K562 (cell line): ENCODE measurements at regions not wholly inside any gene's neighbourhood (a gene's known extent, or its start where the extent isn't known, plus 50 kb on each side); places are given as distances from the start of the nearest gene placed in this dataset.

ENCODE experiments used
- DDX20 ChIP-seq: fragments of 450-650 bp; IDR thresholded peaks from 2 replicates; pipeline ENCODE4 v1.6.1; 2016; ENCODE audit warnings: missing genetic modification characterization, low read depth, mild to moderate bottlenecking, missing compliant biosample characterization, moderate library complexity
- KHSRP ChIP-seq: fragments of 450-650 bp; IDR thresholded peaks from 2 replicates; pipeline ENCODE4 v1.6.1; 2017
- LCOR ChIP-seq: sonication (generic); formaldehyde crosslinking; IDR thresholded peaks from 2 replicates; pipeline ENCODE4 v1.8.0; 2022; ENCODE audit warnings: mild to moderate bottlenecking, missing genetic modification reagents
- MBD2 ChIP-seq: sonication (generic); IDR thresholded peaks from 2 replicates; pipeline ENCODE4 v1.6.1; 2016; ENCODE audit warnings: low read depth, borderline replicate concordance
- MCM3 ChIP-seq: fragments of 450-650 bp; IDR thresholded peaks from 2 replicates; pipeline ENCODE4 v1.6.1; 2016
- NRF1 ChIP-seq, 2 experiments: fragments of 450-650 bp; IDR thresholded peaks in 1 of 2; conservative IDR thresholded peaks in 1 of 2; 2 replicates each; pipeline ENCODE4 v1.6.1; 2014; ENCODE audit warnings: mild to moderate bottlenecking in 2 of 2
- PHF8 ChIP-seq: fragments of 200-600 bp; sonication (generic); IDR thresholded peaks from 2 replicates; pipeline ENCODE4 v1.6.1; 2012; ENCODE audit warnings: mixed run types, mild to moderate bottlenecking, inconsistent platforms, low read length, moderate library complexity, borderline replicate concordance
- SRSF1 ChIP-seq: fragments of 200-400 bp; formaldehyde crosslinking; IDR thresholded peaks from 2 replicates; pipeline ENCODE4 v1.6.1; 2017; ENCODE audit warnings: mild to moderate bottlenecking, low read depth, low read length, moderate library complexity
- TEAD2 ChIP-seq: fragments of 450-650 bp; IDR thresholded peaks from 2 replicates; pipeline ENCODE4 v1.6.1; 2016; ENCODE audit warnings: missing genetic modification characterization, control low read depth, missing compliant biosample characterization
- TRIM24 ChIP-seq, 2 experiments: fragments of 450-650 bp; IDR thresholded peaks; 2 replicates each; pipeline ENCODE4 v1.6.1; 2016
- ZSCAN29 ChIP-seq: fragments of 450-650 bp; IDR thresholded peaks from 2 replicates; pipeline ENCODE4 v1.6.1; 2017
- TF ChIP-seq, protein P1 (sequence below): fragments of 450-650 bp; formaldehyde crosslinking; IDR thresholded peaks from 2 replicates; pipeline ENCODE4 v1.4.0; 2022; ENCODE audit warnings: missing genetic modification characterization
- TF ChIP-seq, protein P2 (sequence below): fragments of 450-650 bp; formaldehyde crosslinking; IDR thresholded peaks from 2 replicates; pipeline ENCODE4 v1.4.0; 2022; ENCODE audit warnings: mild to moderate bottlenecking, moderate library complexity
- TF ChIP-seq, protein P3 (sequence below): fragments of 450-650 bp; formaldehyde crosslinking; IDR thresholded peaks from 2 replicates; pipeline ENCODE4 v1.4.0; 2020; ENCODE audit warnings: mild to moderate bottlenecking, mixed read lengths
- TF ChIP-seq, protein P4 (sequence below): fragments of 250-450 bp; sonication (Bioruptor Pico); IDR thresholded peaks from 2 replicates; pipeline ENCODE4 v1.8.0; 2021; ENCODE audit warnings: mild to moderate bottlenecking, moderate library complexity
- TF ChIP-seq, protein P5 (sequence below): sonication (generic); formaldehyde crosslinking; IDR thresholded peaks from 2 replicates; pipeline ENCODE4 v1.8.0; 2022; ENCODE audit warnings: mild to moderate bottlenecking, missing genetic modification reagents

DNA sequence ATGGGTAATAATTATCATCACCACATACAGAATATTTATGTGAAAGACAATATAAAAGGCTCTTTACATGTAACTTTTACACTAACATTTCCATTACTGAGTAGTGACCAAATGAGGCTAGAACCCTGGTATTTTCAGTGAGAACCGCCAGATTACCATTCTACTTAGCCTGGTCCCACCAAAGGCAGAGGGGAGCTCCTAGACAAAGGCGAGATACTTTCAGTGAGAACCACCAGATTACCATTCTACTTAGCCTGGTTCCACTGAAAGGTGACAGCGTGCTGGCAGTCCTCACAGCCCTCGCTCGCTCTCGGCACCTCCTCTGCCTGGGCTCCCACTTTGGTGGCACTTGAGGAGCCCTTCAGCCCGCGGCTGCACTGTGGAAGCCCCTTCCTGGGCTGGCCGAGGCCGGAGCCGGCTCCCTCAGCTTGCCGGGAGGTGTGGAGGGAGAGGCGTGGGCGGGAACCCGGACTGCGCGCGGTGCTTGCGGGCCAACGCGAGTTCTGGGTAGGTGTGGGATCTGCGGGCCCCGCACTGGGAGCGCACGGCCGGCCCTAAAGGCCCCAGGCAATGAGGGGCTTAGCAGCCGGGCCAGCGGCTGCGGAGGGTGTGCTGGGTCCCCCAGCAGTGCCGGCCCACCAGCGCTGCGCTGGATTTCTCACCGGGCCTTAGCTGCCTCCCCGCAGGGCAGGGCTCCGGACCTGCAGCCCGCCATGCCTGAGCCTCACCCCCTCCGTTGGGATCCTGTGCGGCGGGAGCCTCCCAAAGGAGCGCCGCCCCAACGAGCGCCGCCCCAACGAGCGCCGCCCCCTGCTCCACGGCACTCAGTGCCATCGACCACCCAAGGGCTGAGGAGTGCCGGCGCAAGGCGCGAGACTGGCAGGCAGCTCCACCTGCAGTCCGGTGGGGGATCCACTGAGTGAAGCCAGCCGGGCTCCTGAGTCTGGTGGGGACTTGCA lies 1276.1 kb downstream of the PCDH7 start (continued):
- TF ChIP-seq, protein P1, sequence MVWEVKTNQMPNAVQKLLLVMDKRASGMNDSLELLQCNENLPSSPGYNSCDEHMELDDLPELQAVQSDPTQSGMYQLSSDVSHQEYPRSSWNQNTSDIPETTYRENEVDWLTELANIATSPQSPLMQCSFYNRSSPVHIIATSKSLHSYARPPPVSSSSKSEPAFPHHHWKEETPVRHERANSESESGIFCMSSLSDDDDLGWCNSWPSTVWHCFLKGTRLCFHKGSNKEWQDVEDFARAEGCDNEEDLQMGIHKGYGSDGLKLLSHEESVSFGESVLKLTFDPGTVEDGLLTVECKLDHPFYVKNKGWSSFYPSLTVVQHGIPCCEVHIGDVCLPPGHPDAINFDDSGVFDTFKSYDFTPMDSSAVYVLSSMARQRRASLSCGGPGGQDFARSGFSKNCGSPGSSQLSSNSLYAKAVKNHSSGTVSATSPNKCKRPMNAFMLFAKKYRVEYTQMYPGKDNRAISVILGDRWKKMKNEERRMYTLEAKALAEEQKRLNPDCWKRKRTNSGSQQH (CRISPR knock-in tag) = no peak
- no peak for TF ChIP-seq MCM3
- no peak for TF ChIP-seq TEAD2
- TF ChIP-seq SRSF1 = no peak
- TF ChIP-seq MBD2 = 0 out of 2 replicates have a peak, but pooled peaks have one; percentile 7
- peak; percentile 59; the same call in 1 of the 2 replicates for TF ChIP-seq PHF8
- TF ChIP-seq NRF1 (conservative IDR thresholded peaks at IDR 0.05 in 1 of 2, IDR thresholded peaks at IDR 0.05 in 1 of 2) = peak; percentile 54 to 60; a peak in 3 of 4 replicates
- TF ChIP-seq, protein P2, sequence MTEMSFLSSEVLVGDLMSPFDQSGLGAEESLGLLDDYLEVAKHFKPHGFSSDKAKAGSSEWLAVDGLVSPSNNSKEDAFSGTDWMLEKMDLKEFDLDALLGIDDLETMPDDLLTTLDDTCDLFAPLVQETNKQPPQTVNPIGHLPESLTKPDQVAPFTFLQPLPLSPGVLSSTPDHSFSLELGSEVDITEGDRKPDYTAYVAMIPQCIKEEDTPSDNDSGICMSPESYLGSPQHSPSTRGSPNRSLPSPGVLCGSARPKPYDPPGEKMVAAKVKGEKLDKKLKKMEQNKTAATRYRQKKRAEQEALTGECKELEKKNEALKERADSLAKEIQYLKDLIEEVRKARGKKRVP (CRISPR knock-in tag) = no peak
- TF ChIP-seq LCOR = 0 out of 2 replicates have a peak, but pooled peaks have one; percentile 28
- TF ChIP-seq, protein P3, sequence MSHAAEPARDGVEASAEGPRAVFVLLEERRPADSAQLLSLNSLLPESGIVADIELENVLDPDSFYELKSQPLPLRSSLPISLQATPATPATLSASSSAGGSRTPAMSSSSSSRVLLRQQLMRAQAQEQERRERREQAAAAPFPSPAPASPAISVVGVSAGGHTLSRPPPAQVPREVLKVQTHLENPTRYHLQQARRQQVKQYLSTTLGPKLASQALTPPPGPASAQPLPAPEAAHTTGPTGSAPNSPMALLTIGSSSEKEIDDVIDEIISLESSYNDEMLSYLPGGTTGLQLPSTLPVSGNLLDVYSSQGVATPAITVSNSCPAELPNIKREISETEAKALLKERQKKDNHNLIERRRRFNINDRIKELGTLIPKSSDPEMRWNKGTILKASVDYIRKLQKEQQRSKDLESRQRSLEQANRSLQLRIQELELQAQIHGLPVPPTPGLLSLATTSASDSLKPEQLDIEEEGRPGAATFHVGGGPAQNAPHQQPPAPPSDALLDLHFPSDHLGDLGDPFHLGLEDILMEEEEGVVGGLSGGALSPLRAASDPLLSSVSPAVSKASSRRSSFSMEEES = no peak
- TF ChIP-seq, protein P4, sequence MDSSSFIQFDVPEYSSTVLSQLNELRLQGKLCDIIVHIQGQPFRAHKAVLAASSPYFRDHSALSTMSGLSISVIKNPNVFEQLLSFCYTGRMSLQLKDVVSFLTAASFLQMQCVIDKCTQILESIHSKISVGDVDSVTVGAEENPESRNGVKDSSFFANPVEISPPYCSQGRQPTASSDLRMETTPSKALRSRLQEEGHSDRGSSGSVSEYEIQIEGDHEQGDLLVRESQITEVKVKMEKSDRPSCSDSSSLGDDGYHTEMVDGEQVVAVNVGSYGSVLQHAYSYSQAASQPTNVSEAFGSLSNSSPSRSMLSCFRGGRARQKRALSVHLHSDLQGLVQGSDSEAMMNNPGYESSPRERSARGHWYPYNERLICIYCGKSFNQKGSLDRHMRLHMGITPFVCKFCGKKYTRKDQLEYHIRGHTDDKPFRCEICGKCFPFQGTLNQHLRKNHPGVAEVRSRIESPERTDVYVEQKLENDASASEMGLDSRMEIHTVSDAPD (CRISPR knock-in tag) = no peak
- no peak for TF ChIP-seq KHSRP
- TF ChIP-seq ZSCAN29 = no peak
- no peak for TF ChIP-seq DDX20
- TF ChIP-seq TRIM24 (IDR thresholded peaks at IDR 0.05) = no peak
- TF ChIP-seq, protein P5, sequence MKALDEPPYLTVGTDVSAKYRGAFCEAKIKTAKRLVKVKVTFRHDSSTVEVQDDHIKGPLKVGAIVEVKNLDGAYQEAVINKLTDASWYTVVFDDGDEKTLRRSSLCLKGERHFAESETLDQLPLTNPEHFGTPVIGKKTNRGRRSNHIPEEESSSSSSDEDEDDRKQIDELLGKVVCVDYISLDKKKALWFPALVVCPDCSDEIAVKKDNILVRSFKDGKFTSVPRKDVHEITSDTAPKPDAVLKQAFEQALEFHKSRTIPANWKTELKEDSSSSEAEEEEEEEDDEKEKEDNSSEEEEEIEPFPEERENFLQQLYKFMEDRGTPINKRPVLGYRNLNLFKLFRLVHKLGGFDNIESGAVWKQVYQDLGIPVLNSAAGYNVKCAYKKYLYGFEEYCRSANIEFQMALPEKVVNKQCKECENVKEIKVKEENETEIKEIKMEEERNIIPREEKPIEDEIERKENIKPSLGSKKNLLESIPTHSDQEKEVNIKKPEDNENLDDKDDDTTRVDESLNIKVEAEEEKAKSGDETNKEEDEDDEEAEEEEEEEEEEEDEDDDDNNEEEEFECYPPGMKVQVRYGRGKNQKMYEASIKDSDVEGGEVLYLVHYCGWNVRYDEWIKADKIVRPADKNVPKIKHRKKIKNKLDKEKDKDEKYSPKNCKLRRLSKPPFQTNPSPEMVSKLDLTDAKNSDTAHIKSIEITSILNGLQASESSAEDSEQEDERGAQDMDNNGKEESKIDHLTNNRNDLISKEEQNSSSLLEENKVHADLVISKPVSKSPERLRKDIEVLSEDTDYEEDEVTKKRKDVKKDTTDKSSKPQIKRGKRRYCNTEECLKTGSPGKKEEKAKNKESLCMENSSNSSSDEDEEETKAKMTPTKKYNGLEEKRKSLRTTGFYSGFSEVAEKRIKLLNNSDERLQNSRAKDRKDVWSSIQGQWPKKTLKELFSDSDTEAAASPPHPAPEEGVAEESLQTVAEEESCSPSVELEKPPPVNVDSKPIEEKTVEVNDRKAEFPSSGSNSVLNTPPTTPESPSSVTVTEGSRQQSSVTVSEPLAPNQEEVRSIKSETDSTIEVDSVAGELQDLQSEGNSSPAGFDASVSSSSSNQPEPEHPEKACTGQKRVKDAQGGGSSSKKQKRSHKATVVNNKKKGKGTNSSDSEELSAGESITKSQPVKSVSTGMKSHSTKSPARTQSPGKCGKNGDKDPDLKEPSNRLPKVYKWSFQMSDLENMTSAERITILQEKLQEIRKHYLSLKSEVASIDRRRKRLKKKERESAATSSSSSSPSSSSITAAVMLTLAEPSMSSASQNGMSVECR (CRISPR knock-in tag) = no peak
